NT2/D1 (cell line): ENCODE measurements at regions not wholly inside any gene's neighbourhood (a gene's known extent, or its start where the extent isn't known, plus 50 kb on each side); places are given as distances from the start of the nearest gene placed in this dataset.

Experiments used
- DNase-seq: peaks from one replicate; pipeline ENCODE4 v3.0.0-alpha.2; 2011; ENCODE audit warnings: low read depth, low spot score
- H3K27me3 ChIP-seq: 2 replicates; pipeline ENCODE4 v1.6.0; 2011; ENCODE audit warnings: mild to moderate bottlenecking; ENCODE audit not compliant: insufficient read length, insufficient read depth
- H3K36me3 ChIP-seq: 2 replicates; pipeline ENCODE4 v1.6.1; 2011; ENCODE audit warnings: mild to moderate bottlenecking, low read length, mixed read lengths; ENCODE audit not compliant: insufficient read depth, insufficient read length
- H3K4me1 ChIP-seq: 2 replicates; pipeline ENCODE4 v1.5.1; 2011; ENCODE audit not compliant: insufficient read depth, insufficient read length
- H3K4me3 ChIP-seq: 2 replicates; pipeline ENCODE4 v1.5.1; 2011; ENCODE audit warnings: low read depth; ENCODE audit not compliant: insufficient read length
- H3K9ac ChIP-seq: 2 replicates; pipeline ENCODE4 v1.6.0; 2011; ENCODE audit warnings: low read depth; ENCODE audit not compliant: insufficient read length
- H3K9me3 ChIP-seq: 2 replicates; pipeline ENCODE4 v1.5.1; 2011; ENCODE audit warnings: mild to moderate bottlenecking, low read length; ENCODE audit not compliant: insufficient read depth
- SUZ12 ChIP-seq: IDR thresholded peaks from 2 replicates; pipeline ENCODE4 v1.6.1; 2011; ENCODE audit not compliant: insufficient read length, insufficient read depth; ENCODE audit errors: extremely low read depth
- YY1 ChIP-seq: IDR thresholded peaks from 2 replicates; pipeline ENCODE4 v1.6.1; 2011; ENCODE audit not compliant: insufficient read length, insufficient read depth
- ZNF274 ChIP-seq: IDR thresholded peaks from 2 replicates; pipeline ENCODE4 v1.6.1; 2011; ENCODE audit warnings: mild to moderate bottlenecking, low read depth, low read length

- Histone ChIP-seq H3K36me3 (no peaks in the 10 kb centered on the region), H3K4me3 (no peak overlapping the region), H3K9me3 (no peaks in the 10 kb centered on the region), H3K4me1 (no peaks in the 10 kb centered on the region), H3K9ac (no peak overlapping the region), H3K27me3 (no peaks in the 10 kb centered on the region)
- DNase-seq = peak; percentile 11
- TF ChIP-seq ZNF274 = no peak
- TF ChIP-seq SUZ12 = no peak
- no peak for TF ChIP-seq YY1
Measured at GRCh38 chr2:52810460-52810859, 957.1 kb upstream of the CHAC2 start.

- no peak for TF ChIP-seq SUZ12
- no peak for TF ChIP-seq YY1
- TF ChIP-seq ZNF274 = no peak
- Histone ChIP-seq H3K4me1 (no peaks in the 10 kb centered on the region), H3K4me3 (no peak overlapping the region), H3K36me3 (no peaks in the 10 kb centered on the region), H3K9ac (no peak overlapping the region), H3K27me3 (no peaks in the 10 kb centered on the region), H3K9me3 (no peaks in the 10 kb centered on the region)
- no peak for DNase-seq
Measured at GRCh38 chr2:52805901-52806410, 961.6 kb upstream of the CHAC2 start.

- no peak for DNase-seq
- H3K27me3 ChIP-seq = no peaks in the 10 kb centered on the region
- H3K9me3 ChIP-seq = no peaks in the 10 kb centered on the region
- TF ChIP-seq ZNF274 (no peak), YY1 (no peak), SUZ12 (no peak)
- no peak overlapping the region for H3K4me3 ChIP-seq
- no peaks in the 10 kb centered on the region for H3K36me3 ChIP-seq
- no peaks in the 10 kb centered on the region for H3K4me1 ChIP-seq
- H3K9ac ChIP-seq = no peak overlapping the region
Measured at GRCh38 chr2:52794581-52794980, 973.0 kb upstream of the CHAC2 start.

GRCh38 chr2:52779446-52779845 is 988.2 kb upstream of the CHAC2 start:
- H3K9ac ChIP-seq = no peak overlapping the region
- H3K36me3 ChIP-seq = no peaks in the 10 kb centered on the region
- no peaks in the 10 kb centered on the region for H3K27me3 ChIP-seq
- H3K4me3 ChIP-seq = no peak overlapping the region
- DNase-seq = no peak
- no peaks in the 10 kb centered on the region for H3K9me3 ChIP-seq
- TF ChIP-seq YY1 = no peak
- no peak for TF ChIP-seq SUZ12
- TF ChIP-seq ZNF274 = no peak
- H3K4me1 ChIP-seq = no peaks in the 10 kb centered on the region

- H3K4me1 ChIP-seq = no peaks in the 10 kb centered on the region
- DNase-seq = no peak
- H3K36me3 ChIP-seq = no peaks in the 10 kb centered on the region
- H3K4me3 ChIP-seq = no peak overlapping the region
- no peak overlapping the region for H3K9ac ChIP-seq
- H3K27me3 ChIP-seq = no peaks in the 10 kb centered on the region
- H3K9me3 ChIP-seq = no peaks in the 10 kb centered on the region
- TF ChIP-seq SUZ12 = no peak
- no peak for TF ChIP-seq YY1
- no peak for TF ChIP-seq ZNF274
Measured at GRCh38 chr2:52776571-52776970, 991.0 kb upstream of the CHAC2 start.

DNA sequence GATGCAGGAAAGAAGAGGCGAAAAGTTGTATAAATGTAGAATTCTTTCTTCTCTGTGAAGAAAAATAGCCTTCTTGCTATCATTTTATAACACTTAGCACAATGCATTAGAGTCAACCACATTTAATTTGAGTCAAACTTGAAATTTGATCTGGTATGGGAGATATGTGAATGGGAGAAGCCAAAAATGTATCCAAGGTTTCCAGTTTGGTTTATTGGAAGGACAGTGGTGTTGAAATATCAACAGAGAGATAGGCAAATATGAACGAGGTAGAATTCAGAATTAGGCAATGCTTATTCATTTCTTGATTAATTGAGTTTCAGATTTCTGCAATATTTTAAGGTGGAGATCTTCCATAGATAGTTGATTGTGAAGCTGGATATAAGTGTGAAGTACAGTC is 991.9 kb upstream of the CHAC2 start:
- H3K9me3 ChIP-seq = no peaks in the 10 kb centered on the region
- H3K27me3 ChIP-seq = no peaks in the 10 kb centered on the region
- no peaks in the 10 kb centered on the region for H3K4me1 ChIP-seq
- no peak overlapping the region for H3K9ac ChIP-seq
- H3K36me3 ChIP-seq = no peaks in the 10 kb centered on the region
- no peak overlapping the region for H3K4me3 ChIP-seq
- no peak for DNase-seq
- TF ChIP-seq ZNF274 = no peak
- no peak for TF ChIP-seq SUZ12
- no peak for TF ChIP-seq YY1

DNA sequence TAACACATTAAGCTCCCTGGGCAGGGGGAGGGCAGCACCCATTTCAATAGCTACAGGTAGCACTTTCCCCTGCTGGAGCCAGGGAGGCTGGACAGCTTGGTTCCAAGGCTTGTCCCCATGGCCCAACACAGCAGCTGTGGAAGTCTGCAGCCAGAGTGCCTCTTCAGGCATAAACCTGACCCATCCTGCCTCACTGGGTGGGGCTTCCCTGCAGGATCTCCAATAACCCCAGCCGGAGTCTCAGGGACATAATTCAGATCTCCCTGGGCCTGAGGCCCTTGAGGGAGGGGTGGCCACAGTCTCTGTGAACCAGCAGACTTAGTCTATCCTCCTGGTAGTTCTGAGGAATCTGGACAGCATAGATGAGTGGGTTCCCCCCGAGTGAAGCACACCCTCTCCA is 1001.9 kb upstream of the CHAC2 start:
- no peaks in the 10 kb centered on the region for H3K9me3 ChIP-seq
- no peak for DNase-seq
- H3K27me3 ChIP-seq = no peaks in the 10 kb centered on the region
- no peak overlapping the region for H3K9ac ChIP-seq
- no peak overlapping the region for H3K4me3 ChIP-seq
- TF ChIP-seq YY1 (no peak), ZNF274 (no peak), SUZ12 (no peak)
- H3K36me3 ChIP-seq = no peaks in the 10 kb centered on the region
- H3K4me1 ChIP-seq = no peaks in the 10 kb centered on the region
